ENCODE measurements at regions not wholly inside any gene's neighbourhood (a gene's known extent, or its start where the extent isn't known, plus 50 kb on each side); places are given as distances from the start of the nearest gene placed in this dataset.
"Not testable (repeated sequence)": the region's sequence is repeated elsewhere in the genome, so short reads cannot be mapped to it uniquely, and the experiment has no call there.

- no peak overlapping the region for H3K27ac Mint-ChIP-seq
- peaks cover 6% of the 10 kb centered on the region for H3K4me1 Mint-ChIP-seq
- no peaks in the 10 kb centered on the region for H3K36me3 Mint-ChIP-seq (ENCODE audit: low read depth)
- no peak for TF ChIP-seq CTCF (IDR thresholded peaks at IDR 0.05; ENCODE audit: unreplicated experiment in 3 of 3)
- no peaks in the 10 kb centered on the region for H3K9me3 Mint-ChIP-seq
- H3K4me3 Mint-ChIP-seq = no peak overlapping the region
- H3K27me3 Mint-ChIP-seq (ENCODE audit: low read depth) = peaks cover 27% of the 10 kb centered on the region
These were observed 137.1 kb upstream of the ZNF618 start for GRCh38 chr9:113738893-113739604.

GRCh38 chr9:113739605-113740507 lies 136.3 kb upstream of the ZNF618 start:
- peaks cover 27% of the 10 kb centered on the region for H3K27me3 Mint-ChIP-seq (ENCODE audit: low read depth)
- H3K9me3 Mint-ChIP-seq; H3K27ac Mint-ChIP-seq; H3K4me1 Mint-ChIP-seq; H3K4me3 Mint-ChIP-seq; H3K36me3 Mint-ChIP-seq (ENCODE audit: low read depth): not testable (repeated sequence)

GRCh38 chr9:113740508-113741500 lies 135.3 kb upstream of the ZNF618 start:
- H3K36me3 Mint-ChIP-seq (ENCODE audit: low read depth); H3K4me1 Mint-ChIP-seq; H3K4me3 Mint-ChIP-seq; H3K9me3 Mint-ChIP-seq: not testable (repeated sequence)
- H3K27me3 Mint-ChIP-seq (ENCODE audit: low read depth) = peaks cover 25% of the 10 kb centered on the region
- H3K27ac Mint-ChIP-seq = peak overlapping the region in 1 of 3 experiments; percentile 30

GRCh38 chr9:113741886-113742854 lies 133.9 kb upstream of the ZNF618 start:
- no peaks in the 10 kb centered on the region for H3K36me3 Mint-ChIP-seq (ENCODE audit: low read depth)
- H3K4me1 Mint-ChIP-seq = peaks cover 6% of the 10 kb centered on the region
- peaks cover 6% of the 10 kb centered on the region for H3K9me3 Mint-ChIP-seq
- no peak for TF ChIP-seq CTCF (IDR thresholded peaks at IDR 0.05; ENCODE audit: unreplicated experiment in 3 of 3)
- no peak overlapping the region for H3K27ac Mint-ChIP-seq
- peaks cover 21% of the 10 kb centered on the region for H3K27me3 Mint-ChIP-seq (ENCODE audit: low read depth)
- no peak overlapping the region for H3K4me3 Mint-ChIP-seq

GRCh38 chr9:113742878-113743277 lies 133.2 kb upstream of the ZNF618 start:
- TF ChIP-seq CTCF (IDR thresholded peaks at IDR 0.05; ENCODE audit: unreplicated experiment in 3 of 3) = no peak
- Mint-ChIP-seq H3K9me3 (peaks cover 13% of the 10 kb centered on the region), H3K27me3 (ENCODE audit: low read depth) (peaks cover 21% of the 10 kb centered on the region), H3K4me1 (peaks cover 6% of the 10 kb centered on the region), H3K36me3 (ENCODE audit: low read depth) (no peaks in the 10 kb centered on the region), H3K27ac (no peak overlapping the region), H3K4me3 (no peak overlapping the region)

- no peaks in the 10 kb centered on the region for H3K36me3 Mint-ChIP-seq (ENCODE audit: low read depth)
These were observed 129.6 kb upstream of the ZNF618 start for GRCh38 chr9:113746486-113746885.

More at GRCh38 chr9:113746486-113746885, 129.6 kb upstream of the ZNF618 start:
- Mint-ChIP-seq H3K9me3 (peaks cover 31% of the 10 kb centered on the region), H3K4me3 (no peak overlapping the region), H3K27me3 (ENCODE audit: low read depth) (peaks cover 12% of the 10 kb centered on the region), H3K4me1 (no peaks in the 10 kb centered on the region), H3K27ac (no peak overlapping the region)
- TF ChIP-seq CTCF (IDR thresholded peaks at IDR 0.05; ENCODE audit: unreplicated experiment in 3 of 3) = no peak
